Naive thymus-derived CD4-positive, alpha-beta T cell (primary cell): ENCODE measurements at regions not wholly inside any gene's neighbourhood (a gene's known extent, or its start where the extent isn't known, plus 50 kb on each side); places are given as distances from the start of the nearest gene placed in this dataset.

Source experiments
- ATAC-seq: fragments of 150-1000 bp; cut with Tn5 transposase; 2 replicates; pipeline ENCODE4 v1.10.0; 2021; ENCODE audit warnings: mild to moderate bottlenecking, moderate library complexity
- CTCF ChIA-PET: fragments of 350-600 bp; sonication (Branson Sonifier 250); formaldehyde crosslinking; loops from one replicate; lab custom pipeline; 2021; ENCODE audit warnings: antibody characterized with exemption; lab: Charles Lee
- POLR2A ChIA-PET: fragments of 350-600 bp; sonication (Branson Sonifier 250); formaldehyde crosslinking; loops from one replicate; lab custom pipeline; 2021; ENCODE audit warnings: antibody characterized with exemption, inconsistent platforms; lab: Charles Lee
- DNase-seq, 9 donors: peaks; one replicate each; pipeline versions ENCODE4 v3.0.0 to v3.0.0-alpha.2; 2020 to 2022; ENCODE audit warnings: mixed read lengths in 1 of 9
- H3K27ac ChIP-seq: one replicate; pipeline ENCODE4 v1.7.0; 2013; ENCODE audit warnings: mild to moderate bottlenecking, low read depth, low read length, moderate library complexity
- H3K27me3 ChIP-seq, 2 donors: one replicate each; pipeline ENCODE4 v1.7.0; 2013; ENCODE audit warnings: low read length in 2 of 2, mild to moderate bottlenecking in 2 of 2, moderate library complexity in 2 of 2; ENCODE audit not compliant: control insufficient read depth in 2 of 2, insufficient read depth in 2 of 2
- H3K36me3 ChIP-seq, 3 experiments: 1 replicate in 2 of 3; 2 replicates in 1 of 3; pipeline ENCODE4 v1.7.0; 2013; ENCODE audit warnings: low read length in 3 of 3, mild to moderate bottlenecking in 3 of 3, moderate library complexity in 1 of 3; ENCODE audit not compliant: insufficient read depth in 3 of 3, control insufficient read depth in 2 of 3
- H3K4me1 ChIP-seq, 2 donors: one replicate each; pipeline ENCODE4 v1.7.0; 2013; ENCODE audit warnings: low read length in 2 of 2, mild to moderate bottlenecking in 2 of 2, moderate library complexity in 1 of 2; ENCODE audit not compliant: control insufficient read depth in 2 of 2, insufficient read depth in 2 of 2
- H3K4me3 ChIP-seq: 2 replicates; pipeline ENCODE4 v1.7.0; 2013; ENCODE audit warnings: mild to moderate bottlenecking, low read length
- H3K9me3 ChIP-seq, 3 experiments: 1 replicate in 2 of 3; 2 replicates in 1 of 3; pipeline ENCODE4 v1.7.0; 2013; ENCODE audit warnings: low read length in 3 of 3; ENCODE audit not compliant: control insufficient read depth in 2 of 3
- H3K27ac Mint-ChIP-seq, 9 donors: one replicate each; pipeline ENCODE4 v1.8.0; 2020 to 2022; ENCODE audit warnings: mixed read lengths in 9 of 9, mild to moderate bottlenecking in 8 of 9, moderate library complexity in 5 of 9, inconsistent platforms in 2 of 9
- H3K27me3 Mint-ChIP-seq, 5 donors: one replicate each; pipeline ENCODE4 v1.8.0; 2021 to 2022; ENCODE audit warnings: mixed read lengths in 5 of 5, mild to moderate bottlenecking in 1 of 5
- H3K36me3 Mint-ChIP-seq, 5 donors: one replicate each; pipeline ENCODE4 v1.8.0; 2020 to 2022; ENCODE audit warnings: mixed read lengths in 5 of 5, mild to moderate bottlenecking in 3 of 5, inconsistent platforms in 1 of 5
- H3K4me1 Mint-ChIP-seq, 7 donors: one replicate each; pipeline ENCODE4 v1.8.0; 2020 to 2022; ENCODE audit warnings: mixed read lengths in 7 of 7, mild to moderate bottlenecking in 3 of 7, inconsistent platforms in 1 of 7
- H3K4me3 Mint-ChIP-seq, 10 donors: one replicate each; pipeline ENCODE4 v1.8.0; 2020 to 2022; ENCODE audit warnings: mild to moderate bottlenecking in 10 of 10, mixed read lengths in 10 of 10, moderate library complexity in 6 of 10, inconsistent platforms in 2 of 10
- H3K9me3 Mint-ChIP-seq, 11 donors: one replicate each; pipeline ENCODE4 v1.8.0; 2020 to 2022; ENCODE audit warnings: mixed read lengths in 11 of 11, mild to moderate bottlenecking in 4 of 11, inconsistent platforms in 1 of 11, moderate library complexity in 1 of 11
- intact Hi-C, 2 donors: fragments of 100-400 bp; cut with micrococcal nuclease; formaldehyde crosslinking; loops; one replicate each; pipeline ENCODE4 v1.15.1; 2023

- intact Hi-C loops: no loop called here
- H3K27me3 ChIP-seq: no peaks in the 10 kb centered on the region
- ATAC-seq (no peak), DNase-seq (no peak)
- Mint-ChIP-seq H3K9me3 (peaks cover 0 to 3% (median 0%) of the 10 kb centered on the region in 11 donors), H3K36me3 (peaks cover 0 to 72% (median 0%) of the 10 kb centered on the region in 5 donors), H3K27me3 (no peaks in the 10 kb centered on the region), H3K4me1 (peaks cover 4 to 87% (median 8%) of the 10 kb centered on the region in 7 donors), H3K4me3 (peak overlapping the region in 1 of 10 donors; percentile 63), H3K27ac (peak overlapping the region in 3 of 9 donors; percentile 36 to 84 (median 43))
- H3K4me3 ChIP-seq: no peak overlapping the region
- no peaks in the 10 kb centered on the region for H3K36me3 ChIP-seq
- H3K27ac ChIP-seq: no peak overlapping the region
- H3K4me1 ChIP-seq: peaks cover 0 to 3% of the 10 kb centered on the region in 2 donors
- CTCF ChIA-PET: no interaction called here
- POLR2A ChIA-PET: no interaction called here
- H3K9me3 ChIP-seq: no peaks in the 10 kb centered on the region
Measured at GRCh38 chr9:89706731-89707191, 101.9 kb downstream of the GADD45G start.

GRCh38 chr9:89710697-89711096 is 105.9 kb downstream of the GADD45G start:
- peak overlapping the region in 1 of 9 donors; percentile 85 for H3K27ac Mint-ChIP-seq
- no peaks in the 10 kb centered on the region for H3K27me3 Mint-ChIP-seq
- DNase-seq (no peak), ATAC-seq (peak; percentile 22)
- peaks cover 0 to 67% (median 0%) of the 10 kb centered on the region in 5 donors for H3K36me3 Mint-ChIP-seq
- intact Hi-C loops: no loop called here
- Histone ChIP-seq H3K36me3 (no peaks in the 10 kb centered on the region), H3K4me1 (peaks cover 0 to 9% of the 10 kb centered on the region in 2 donors), H3K27me3 (no peaks in the 10 kb centered on the region), H3K27ac (no peak overlapping the region), H3K4me3 (no peak overlapping the region), H3K9me3 (no peaks in the 10 kb centered on the region)
- H3K4me3 Mint-ChIP-seq: peak overlapping the region in 1 of 10 donors; percentile 69
- peaks cover 0 to 3% (median 0%) of the 10 kb centered on the region in 11 donors for H3K9me3 Mint-ChIP-seq
- ChIA-PET CTCF (interaction anchor here (0.6 kb wide), 1 partner anchor 12 kb away, joined by 3 read pairs; no protein-coding TSS in a partner anchor), POLR2A (interaction anchor here (0.8 kb wide), 1 partner anchor 11 kb away, joined by 3 read pairs; no protein-coding TSS in a partner anchor)
- peaks cover 5 to 83% (median 15%) of the 10 kb centered on the region in 7 donors for H3K4me1 Mint-ChIP-seq

- H3K4me3 ChIP-seq: no peak overlapping the region
- H3K9me3 Mint-ChIP-seq: peaks cover 0 to 4% (median 0%) of the 10 kb centered on the region in 11 donors
- peaks cover 0 to 62% (median 0%) of the 10 kb centered on the region in 5 donors for H3K36me3 Mint-ChIP-seq
- H3K4me1 ChIP-seq: peaks cover 0 to 9% of the 10 kb centered on the region in 2 donors
- H3K36me3 ChIP-seq: no peaks in the 10 kb centered on the region
- no peaks in the 10 kb centered on the region for H3K27me3 ChIP-seq
- no peaks in the 10 kb centered on the region for H3K9me3 ChIP-seq
- ChIA-PET CTCF (no interaction called here), POLR2A (no interaction called here)
- intact Hi-C loops: no loop called here
- ATAC-seq (peak; percentile 22), DNase-seq (no peak)
- H3K27me3 Mint-ChIP-seq: no peaks in the 10 kb centered on the region
- peak overlapping the region in 1 of 9 donors; percentile 62 for H3K27ac Mint-ChIP-seq
- H3K27ac ChIP-seq: no peak overlapping the region
- H3K4me3 Mint-ChIP-seq: peak overlapping the region in 1 of 10 donors; percentile 18
- H3K4me1 Mint-ChIP-seq: peaks cover 7 to 81% (median 18%) of the 10 kb centered on the region in 7 donors
Measured at GRCh38 chr9:89711866-89712265, 107.1 kb downstream of the GADD45G start.

GRCh38 chr9:89712283-89712682 is 107.5 kb downstream of the GADD45G start:
- no peak for DNase-seq
- ChIA-PET POLR2A (no interaction called here), CTCF (no interaction called here)
- peaks cover 0 to 9% of the 10 kb centered on the region in 2 donors for H3K4me1 ChIP-seq
- H3K27me3 ChIP-seq: no peaks in the 10 kb centered on the region
- no peaks in the 10 kb centered on the region for H3K36me3 ChIP-seq
- Mint-ChIP-seq H3K4me3 (peak overlapping the region in 2 of 10 donors; percentile 13 to 18), H3K4me1 (peaks cover 7 to 82% (median 18%) of the 10 kb centered on the region in 7 donors), H3K27ac (peak overlapping the region in 1 of 9 donors; percentile 62), H3K9me3 (peaks cover 0 to 7% (median 0%) of the 10 kb centered on the region in 11 donors), H3K36me3 (peaks cover 0 to 62% (median 0%) of the 10 kb centered on the region in 5 donors), H3K27me3 (no peaks in the 10 kb centered on the region)
- no peak overlapping the region for H3K4me3 ChIP-seq
- H3K9me3 ChIP-seq: no peaks in the 10 kb centered on the region
- H3K27ac ChIP-seq: no peak overlapping the region
- intact Hi-C loops: no loop called here
- no peak for ATAC-seq

GRCh38 chr9:89714321-89714720 is 109.5 kb downstream of the GADD45G start:
- Histone ChIP-seq H3K4me1 (peaks cover 0 to 9% of the 10 kb centered on the region in 2 donors), H3K27me3 (no peaks in the 10 kb centered on the region), H3K9me3 (peaks cover 0 to 4% (median 0%) of the 10 kb centered on the region in 3 experiments), H3K36me3 (no peaks in the 10 kb centered on the region), H3K27ac (no peak overlapping the region), H3K4me3 (no peak overlapping the region)
- intact Hi-C loops: loop anchor here in 1 of 2 donors (2.0 kb wide), 1 partner anchor 28 kb away; no protein-coding TSS in a partner anchor
- H3K36me3 Mint-ChIP-seq: peaks cover 0 to 53% (median 0%) of the 10 kb centered on the region in 5 donors
- CTCF ChIA-PET: no interaction called here
- no peak for ATAC-seq
- H3K4me3 Mint-ChIP-seq: peak overlapping the region in 1 of 10 donors; percentile 53
- no peaks in the 10 kb centered on the region for H3K27me3 Mint-ChIP-seq
- peaks cover 2 to 70% (median 14%) of the 10 kb centered on the region in 7 donors for H3K4me1 Mint-ChIP-seq
- no peak for DNase-seq
- POLR2A ChIA-PET: no interaction called here
- peaks cover 0 to 7% (median 0%) of the 10 kb centered on the region in 11 donors for H3K9me3 Mint-ChIP-seq
- H3K27ac Mint-ChIP-seq: peak overlapping the region in 1 of 9 donors; percentile 81

- DNase-seq (no peak), ATAC-seq (no peak)
- Histone ChIP-seq H3K9me3 (peaks cover 0 to 4% (median 0%) of the 10 kb centered on the region in 3 experiments), H3K4me1 (peaks cover 0 to 9% of the 10 kb centered on the region in 2 donors), H3K36me3 (no peaks in the 10 kb centered on the region), H3K27me3 (no peaks in the 10 kb centered on the region), H3K4me3 (no peak overlapping the region), H3K27ac (no peak overlapping the region)
- Mint-ChIP-seq H3K4me3 (peak overlapping the region in 1 of 10 donors; percentile 53), H3K36me3 (peaks cover 0 to 51% (median 0%) of the 10 kb centered on the region in 5 donors), H3K4me1 (peaks cover 2 to 59% (median 9%) of the 10 kb centered on the region in 7 donors), H3K27ac (peak overlapping the region in 2 of 9 donors; percentile 9 to 81), H3K27me3 (no peaks in the 10 kb centered on the region), H3K9me3 (peaks cover 0 to 6% (median 0%) of the 10 kb centered on the region in 11 donors)
- POLR2A ChIA-PET: no interaction called here
- CTCF ChIA-PET: no interaction called here
- intact Hi-C loops: loop anchor here in 1 of 2 donors (1.0 to 5.0 kb wide), 3 partner anchors 14 to 52 kb away; no protein-coding TSS in a partner anchor
Measured at GRCh38 chr9:89715318-89715858, 110.6 kb downstream of the GADD45G start.
